IMR-90 (cell line): ENCODE measurements at regions not wholly inside any gene's neighbourhood (a gene's known extent, or its start where the extent isn't known, plus 50 kb on each side); places are given as distances from the start of the nearest gene placed in this dataset.

Experiments
- ATAC-seq: fragments of 200-7000 bp; cut with Tn5 transposase; 2 replicates; pipeline ENCODE4 v1.9.1; 2020; ENCODE audit warnings: low read depth, mild to moderate bottlenecking, moderate library complexity
- BruUV-seq: library from RNA; stranded (reverse); fragments of 400-500 nt; replicated peaks from 2 replicates; lab custom pipeline; 2021; lab: Mats Ljungman, UMichigan
- CTCF ChIA-PET: fragments of 300-600 bp; formaldehyde crosslinking; extraction: SDS; loops from one replicate; lab custom pipeline; 2021; ENCODE audit warnings: antibody characterized with exemption; lab: Yijun Ruan, JAX
- POLR2A ChIA-PET: fragments of 300-600 bp; sonication (Branson Sonifier 250); formaldehyde crosslinking; loops from one replicate; lab custom pipeline; 2022; ENCODE audit warnings: antibody characterized with exemption; ENCODE audit not compliant: unreplicated experiment; lab: Charles Lee
- DNase-seq: peaks from one replicate; pipeline ENCODE4 v3.0.0; 2013
- H2AFZ ChIP-seq: replicated peaks from 2 replicates; pipeline ENCODE3; 2013; ENCODE audit warnings: low read length, mild to moderate bottlenecking; ENCODE audit not compliant: poor library complexity
- H2AK5ac ChIP-seq: 2 replicates; pipeline ENCODE4 v1.6.1; 2013; ENCODE audit warnings: low read depth, low read length, inconsistent platforms
- H2AK9ac ChIP-seq: replicated peaks from 2 replicates; pipeline ENCODE3; 2013; ENCODE audit warnings: mild to moderate bottlenecking, low read depth, low read length, moderate library complexity; ENCODE audit not compliant: poor library complexity
- H2BK120ac ChIP-seq: 2 replicates; pipeline ENCODE4 v1.6.1; 2013; ENCODE audit warnings: low read depth, low read length, inconsistent platforms
- H2BK15ac ChIP-seq: 3 replicates; pipeline ENCODE4 v1.6.1; 2013; ENCODE audit warnings: low read depth, low read length, inconsistent platforms
- H2BK20ac ChIP-seq: 2 replicates; pipeline ENCODE4 v1.6.1; 2013; ENCODE audit warnings: low read depth, mild to moderate bottlenecking, inconsistent platforms, low read length, moderate library complexity
- H2BK5ac ChIP-seq: 2 replicates; pipeline ENCODE4 v1.6.1; 2013; ENCODE audit warnings: mild to moderate bottlenecking, low read depth, low read length, inconsistent platforms; ENCODE audit not compliant: poor library complexity, severe bottlenecking
- H3K14ac ChIP-seq: replicated peaks from 2 replicates; pipeline ENCODE4 v1.6.1; 2013; ENCODE audit warnings: low read depth, low read length, inconsistent platforms
- H3K18ac ChIP-seq: 2 replicates; pipeline ENCODE4 v1.6.1; 2013; ENCODE audit warnings: low read depth, low read length, control low read depth
- H3K23ac ChIP-seq: 2 replicates; pipeline ENCODE4 v1.6.1; 2013; ENCODE audit warnings: low read depth, low read length, inconsistent platforms
- H3K27ac ChIP-seq: 2 replicates; pipeline ENCODE4 v1.5.1; 2013; ENCODE audit warnings: mild to moderate bottlenecking, control low read depth, low read length; ENCODE audit not compliant: insufficient read depth
- H3K27me3 ChIP-seq: 2 replicates; pipeline ENCODE4 v1.6.1; 2013; ENCODE audit warnings: low read length; ENCODE audit not compliant: control insufficient read depth, insufficient read depth
- H3K36me3 ChIP-seq: 2 replicates; pipeline ENCODE4 v1.6.1; 2013; ENCODE audit warnings: low read length, mixed read lengths; ENCODE audit not compliant: control insufficient read depth, insufficient read depth
- H3K4ac ChIP-seq: 2 replicates; pipeline ENCODE4 v1.6.1; 2013; ENCODE audit warnings: low read depth, low read length, inconsistent platforms
- H3K4me1 ChIP-seq: 2 replicates; pipeline ENCODE4 v1.6.1; 2013; ENCODE audit warnings: low read length, mixed read lengths; ENCODE audit not compliant: control insufficient read depth, insufficient read depth
- H3K4me2 ChIP-seq: 2 replicates; pipeline ENCODE4 v1.6.1; 2013; ENCODE audit warnings: low read depth, mild to moderate bottlenecking, control low read depth, low read length, moderate library complexity
- H3K4me3 ChIP-seq: 2 replicates; pipeline ENCODE4 v1.5.1; 2013; ENCODE audit warnings: low read depth, mild to moderate bottlenecking, control low read depth, low read length, moderate library complexity; ENCODE audit not compliant: insufficient read depth
- H3K56ac ChIP-seq: 2 replicates; pipeline ENCODE4 v1.6.1; 2013; ENCODE audit warnings: low read length, inconsistent platforms; ENCODE audit not compliant: insufficient read depth; ENCODE audit errors: extremely low read depth
- H3K79me1 ChIP-seq, 2 experiments: 2 replicates each; pipeline ENCODE4 v1.6.1; 2013; ENCODE audit warnings: low read length in 2 of 2, inconsistent platforms in 1 of 2, low read depth in 1 of 2
- H3K9ac ChIP-seq: 2 replicates; pipeline ENCODE4 v1.6.1; 2013; ENCODE audit warnings: low read depth, low read length, control low read depth
- H3K9me1 ChIP-seq: 2 replicates; pipeline ENCODE4 v1.6.1; 2013; ENCODE audit warnings: low read length, inconsistent platforms; ENCODE audit not compliant: insufficient read depth
- H3K9me3 ChIP-seq: 2 replicates; pipeline ENCODE4 v1.6.1; 2013; ENCODE audit warnings: low read length; ENCODE audit not compliant: control insufficient read depth, insufficient read depth
- H4K20me1 ChIP-seq: 2 replicates; pipeline ENCODE4 v1.6.1; 2013; ENCODE audit warnings: low read length, inconsistent platforms; ENCODE audit not compliant: insufficient read depth
- H4K5ac ChIP-seq: 2 replicates; pipeline ENCODE4 v1.6.1; 2013; ENCODE audit warnings: mild to moderate bottlenecking, low read depth, low read length, control low read depth
- H4K8ac ChIP-seq, 2 experiments: 2 replicates each; pipeline ENCODE4 v1.6.1; 2013; ENCODE audit warnings: low read depth in 2 of 2, low read length in 2 of 2, control low read depth in 1 of 2, inconsistent platforms in 1 of 2
- H4K91ac ChIP-seq: 2 replicates; pipeline ENCODE4 v1.6.1; 2013; ENCODE audit warnings: low read depth, low read length, inconsistent platforms; ENCODE audit not compliant: insufficient read depth
- BHLHE40 ChIP-seq: fragments of 150-350 bp; IDR thresholded peaks from 2 replicates; pipeline ENCODE4 v1.6.1; 2016; ENCODE audit warnings: mild to moderate bottlenecking, low read depth, low read length
- CEBPB ChIP-seq: IDR thresholded peaks from 2 replicates; pipeline ENCODE4 v1.6.1; 2012; ENCODE audit warnings: low read depth, low read length, improper control_type of control experiment
- CHD1 ChIP-seq: IDR thresholded peaks from 2 replicates; pipeline ENCODE4 v1.6.1; 2012; ENCODE audit warnings: low read depth, low read length, improper control_type of control experiment
- CTCF ChIP-seq: conservative IDR thresholded peaks from 2 replicates; pipeline ENCODE4 v1.5.1; 2012; ENCODE audit warnings: mild to moderate bottlenecking, low read depth, low read length, improper control_type of control experiment
- ELK1 ChIP-seq: fragments of 150-350 bp; IDR thresholded peaks from 2 replicates; pipeline ENCODE4 v1.6.1; 2016; ENCODE audit warnings: low read depth, mild to moderate bottlenecking, low read length, moderate library complexity, borderline replicate concordance
- FOS ChIP-seq: fragments of 150-350 bp; IDR thresholded peaks from 2 replicates; pipeline ENCODE4 v1.6.1; 2016; ENCODE audit warnings: low read depth, low read length
- MAFK ChIP-seq: IDR thresholded peaks from 2 replicates; pipeline ENCODE4 v1.6.1; 2012; ENCODE audit warnings: low read depth, low read length, improper control_type of control experiment
- MAZ ChIP-seq: IDR thresholded peaks from 2 replicates; pipeline ENCODE4 v1.6.1; 2012; ENCODE audit warnings: low read depth, mild to moderate bottlenecking, low read length, improper control_type of control experiment, moderate library complexity, borderline replicate concordance
- MXI1 ChIP-seq: IDR thresholded peaks from 2 replicates; pipeline ENCODE4 v1.6.1; 2012; ENCODE audit warnings: low read depth, mild to moderate bottlenecking, low read length, moderate library complexity, borderline replicate concordance
- NFE2L2 ChIP-seq: fragments of 150-350 bp; IDR thresholded peaks from 2 replicates; pipeline ENCODE4 v1.6.1; 2016; ENCODE audit warnings: low read depth, mild to moderate bottlenecking, low read length
- POLR2A ChIP-seq: IDR thresholded peaks from 2 replicates; pipeline ENCODE4 v1.6.1; 2012; ENCODE audit warnings: mild to moderate bottlenecking, low read depth, low read length
- RAD21 ChIP-seq: IDR thresholded peaks from 2 replicates; pipeline ENCODE4 v1.6.1; 2012; ENCODE audit warnings: low read length, improper control_type of control experiment
- RCOR1 ChIP-seq: IDR thresholded peaks from 2 replicates; pipeline ENCODE4 v1.6.1; 2012; ENCODE audit warnings: mild to moderate bottlenecking, low read length, improper control_type of control experiment; ENCODE audit not compliant: insufficient replicate concordance
- RFX5 ChIP-seq: IDR thresholded peaks from 2 replicates; pipeline ENCODE4 v1.8.0; 2012; ENCODE audit warnings: low read depth, mild to moderate bottlenecking, low read length, moderate library complexity
- SMC3 ChIP-seq: fragments of 150-350 bp; IDR thresholded peaks from 2 replicates; pipeline ENCODE4 v1.6.1; 2016; ENCODE audit warnings: low read depth, mild to moderate bottlenecking, antibody characterized with exemption, low read length, moderate library complexity
- USF2 ChIP-seq: fragments of 150-350 bp; IDR thresholded peaks from 2 replicates; pipeline ENCODE4 v1.6.1; 2017; ENCODE audit warnings: mild to moderate bottlenecking, antibody characterized with exemption, low read length, low read depth
- WGBS, 2 experiments: methylation state at CpG; one replicate each; pipeline versions ENCODE4 v1.1.5 to v1.1.7; 2013; ENCODE audit warnings: missing lambda C conversion rate in 2 of 2; ENCODE audit not compliant: insufficient read length in 1 of 2; ENCODE audit errors: extremely low coverage in 2 of 2; 5-methylcytosine and 5-hydroxymethylcytosine counted together
- dilution Hi-C: fragments of 300-500 bp; cut with HindIII; formaldehyde crosslinking; loops from one replicate; pipeline ENCODE4 v1.14.3; 2018; ENCODE audit warnings: low sequenced_read_pairs; ENCODE audit not compliant: unreplicated experiment
- in situ Hi-C: fragments of 300-500 bp; cut with MboI; formaldehyde crosslinking; loops from 3 replicates; pipeline ENCODE4 v1.14.3; 2019; ENCODE audit warnings: low sequenced_read_pairs, inconsistent platforms, mixed read lengths
- intact Hi-C: fragments of 100-400 bp; cut with micrococcal nuclease; formaldehyde crosslinking; loops from 2 replicates; pipeline ENCODE4 v1.10.0; 2022

GRCh38 chr9:104287253-104287878 lies 193.3 kb downstream of the SMC2 start:
- Histone ChIP-seq H3K27ac (no peak overlapping the region), H2AK9ac (no peak overlapping the region), H3K4ac (no peak overlapping the region), H2BK20ac (no peak overlapping the region), H4K8ac (no peak overlapping the region), H3K4me1 (no peaks in the 10 kb centered on the region), H4K5ac (no peak overlapping the region), H3K9me3 (peaks cover 7% of the 10 kb centered on the region), H3K23ac (no peak overlapping the region), H2BK120ac (no peak overlapping the region), H3K18ac (no peak overlapping the region), H4K20me1 (no peaks in the 10 kb centered on the region), H2AK5ac (no peak overlapping the region), H3K4me2 (no peak overlapping the region), H3K4me3 (no peak overlapping the region), H3K36me3 (no peaks in the 10 kb centered on the region), H3K9me1 (no peaks in the 10 kb centered on the region), H2AFZ (no peak overlapping the region), H3K27me3 (no peaks in the 10 kb centered on the region), H3K79me1 (no peaks in the 10 kb centered on the region), H2BK5ac (no peak overlapping the region), H3K9ac (no peak overlapping the region), H3K14ac (no peak overlapping the region), H2BK15ac (no peak overlapping the region), H3K56ac (no peak overlapping the region), H4K91ac (no peak overlapping the region)
- TF ChIP-seq MAFK = no peak
- no peak for TF ChIP-seq CTCF
- TF ChIP-seq MXI1 = no peak
- no peak for TF ChIP-seq CEBPB
- TF ChIP-seq FOS = no peak
- TF ChIP-seq USF2 = no peak
- TF ChIP-seq SMC3 = no peak
- TF ChIP-seq BHLHE40 = no peak
- no peak for TF ChIP-seq RFX5
- no peak for TF ChIP-seq RCOR1
- TF ChIP-seq CHD1 = no peak
- TF ChIP-seq RAD21 = no peak
- TF ChIP-seq MAZ = no peak
- no peak for TF ChIP-seq ELK1
- no peak for TF ChIP-seq NFE2L2
- TF ChIP-seq POLR2A = no peak
- DNase-seq (no peak), ATAC-seq (no peak)
- no CpG with 5 or more reads among the region's 5 CpGs for WGBS, 2 experiments
- in situ Hi-C loops = no loop called here
- dilution Hi-C loops = no loop called here
- no TSS peak for BruUV-seq
- intact Hi-C loops = no loop called here
- CTCF ChIA-PET = no interaction called here
- POLR2A ChIA-PET = no interaction called here
